MCF 10A (cell line): ENCODE measurements at regions not wholly inside any gene's neighbourhood (a gene's known extent, or its start where the extent isn't known, plus 50 kb on each side); places are given as distances from the start of the nearest gene placed in this dataset.
A peak's percentile ranks its signal among the peaks of the same experiment; 100 is the strongest.

Experiments used
- BruUV-seq: library from RNA; stranded (reverse); fragments of 400-500 nt; replicated peaks from 2 replicates; lab custom pipeline; 2021; lab: Mats Ljungman, UMichigan
- CTCF ChIA-PET: fragments of 300-600 bp; sonication (Branson Sonifier 250); formaldehyde crosslinking; extraction: SDS; loops from one replicate; lab custom pipeline; 2021; ENCODE audit warnings: antibody characterized with exemption, inconsistent platforms; lab: Yijun Ruan, JAX
- POLR2A ChIA-PET: fragments of 300-600, 350-650 bp; sonication (Branson Sonifier 250); formaldehyde crosslinking; extraction: SDS; loops from one replicate; lab custom pipeline; 2020; ENCODE audit warnings: antibody characterized with exemption, inconsistent platforms; lab: Yijun Ruan, JAX
- DNase-seq: peaks from one replicate; pipeline ENCODE4 v3.0.0-alpha.2; 2018; ENCODE audit not compliant: unreplicated experiment
- H3K27ac Mint-ChIP-seq: one replicate; pipeline ENCODE4 v1.8.0; 2022; ENCODE audit warnings: mild to moderate bottlenecking, low read depth, mixed read lengths; ENCODE audit not compliant: unreplicated experiment
- H3K27me3 Mint-ChIP-seq: one replicate; pipeline ENCODE4 v1.8.0; 2022; ENCODE audit warnings: mixed read lengths; ENCODE audit not compliant: insufficient read depth, unreplicated experiment
- H3K36me3 Mint-ChIP-seq: one replicate; pipeline ENCODE4 v1.8.0; 2022; ENCODE audit warnings: mild to moderate bottlenecking, moderate library complexity, mixed read lengths; ENCODE audit not compliant: insufficient read depth, unreplicated experiment
- H3K4me1 Mint-ChIP-seq: one replicate; pipeline ENCODE4 v1.8.0; 2022; ENCODE audit warnings: mixed read lengths; ENCODE audit not compliant: insufficient read depth, unreplicated experiment
- H3K4me3 Mint-ChIP-seq: one replicate; pipeline ENCODE4 v1.8.0; 2022; ENCODE audit warnings: mild to moderate bottlenecking, moderate library complexity, mixed read lengths; ENCODE audit not compliant: unreplicated experiment
- H3K9me3 Mint-ChIP-seq: one replicate; pipeline ENCODE4 v1.8.0; 2022; ENCODE audit warnings: mixed read lengths; ENCODE audit not compliant: unreplicated experiment
- intact Hi-C: fragments of 100-400 bp; cut with micrococcal nuclease; formaldehyde crosslinking; loops from 2 replicates; pipeline ENCODE4 v1.14.1; 2022
- TF ChIP-seq, protein P1 (sequence below): fragments of 200-600 bp; IDR thresholded peaks from one replicate; pipeline ENCODE4 v1.8.0; 2022; ENCODE audit warnings: antibody characterized with exemption, mild to moderate bottlenecking; ENCODE audit not compliant: unreplicated experiment

DNA sequence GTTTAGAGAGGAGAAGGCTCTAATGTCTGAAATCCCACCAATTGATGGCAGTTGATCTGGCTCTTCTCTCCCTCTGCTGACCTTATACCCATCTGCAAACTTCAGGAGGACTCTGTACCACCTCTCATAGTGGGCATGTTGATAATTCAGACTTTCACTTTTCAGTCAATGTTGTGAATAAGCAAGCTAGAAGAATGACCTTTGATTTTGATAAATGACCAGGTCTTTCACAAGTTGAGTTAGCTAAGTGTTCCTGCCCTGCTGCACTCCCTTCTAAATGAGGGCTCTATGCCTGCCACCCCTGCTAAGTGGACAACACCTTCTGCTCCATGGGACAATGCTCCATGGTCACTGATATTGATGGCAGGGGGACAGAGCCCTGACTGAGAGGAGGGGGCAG, 74.7 kb downstream of the SPRY4 start:
- intact Hi-C loops = no loop called here

DNA sequence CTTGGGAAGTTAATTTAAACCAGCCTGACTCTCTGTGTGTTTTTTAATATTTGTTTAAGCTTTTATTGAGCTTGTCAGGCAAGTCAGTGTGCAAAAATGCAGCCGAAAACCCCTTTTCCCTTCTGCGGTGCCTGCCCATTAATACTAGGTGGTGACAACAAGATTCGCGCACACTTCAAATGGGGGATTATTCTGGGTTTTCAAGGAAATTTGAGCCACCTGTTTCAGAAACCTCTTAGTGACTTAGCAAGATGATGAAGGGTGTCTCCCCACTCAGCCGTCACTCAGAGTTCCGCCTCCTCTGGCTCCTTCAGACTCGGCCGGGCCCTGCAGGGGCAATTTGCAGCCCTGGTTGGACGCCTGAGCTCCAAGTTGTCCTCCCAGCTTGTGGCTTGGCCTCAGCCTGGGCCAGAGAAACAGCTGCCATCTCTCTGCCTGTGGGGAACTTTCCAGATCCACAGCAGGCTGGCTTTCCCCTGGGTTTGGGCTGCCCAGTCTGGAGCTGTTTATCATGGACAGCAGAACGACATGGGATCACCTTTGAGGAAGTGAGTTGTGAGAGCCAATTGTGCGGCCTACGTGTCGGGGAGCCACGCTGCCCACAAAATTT, 75.9 kb downstream of the SPRY4 start:
- Mint-ChIP-seq H3K4me3 (no peak overlapping the region), H3K36me3 (no peaks in the 10 kb centered on the region), H3K27me3 (no peaks in the 10 kb centered on the region), H3K4me1 (peaks cover 6% of the 10 kb centered on the region), H3K9me3 (no peaks in the 10 kb centered on the region), H3K27ac (no peak overlapping the region)
- CTCF ChIA-PET = no interaction called here
- no peak for DNase-seq
- no TSS peak for BruUV-seq
- TF ChIP-seq, protein P1, sequence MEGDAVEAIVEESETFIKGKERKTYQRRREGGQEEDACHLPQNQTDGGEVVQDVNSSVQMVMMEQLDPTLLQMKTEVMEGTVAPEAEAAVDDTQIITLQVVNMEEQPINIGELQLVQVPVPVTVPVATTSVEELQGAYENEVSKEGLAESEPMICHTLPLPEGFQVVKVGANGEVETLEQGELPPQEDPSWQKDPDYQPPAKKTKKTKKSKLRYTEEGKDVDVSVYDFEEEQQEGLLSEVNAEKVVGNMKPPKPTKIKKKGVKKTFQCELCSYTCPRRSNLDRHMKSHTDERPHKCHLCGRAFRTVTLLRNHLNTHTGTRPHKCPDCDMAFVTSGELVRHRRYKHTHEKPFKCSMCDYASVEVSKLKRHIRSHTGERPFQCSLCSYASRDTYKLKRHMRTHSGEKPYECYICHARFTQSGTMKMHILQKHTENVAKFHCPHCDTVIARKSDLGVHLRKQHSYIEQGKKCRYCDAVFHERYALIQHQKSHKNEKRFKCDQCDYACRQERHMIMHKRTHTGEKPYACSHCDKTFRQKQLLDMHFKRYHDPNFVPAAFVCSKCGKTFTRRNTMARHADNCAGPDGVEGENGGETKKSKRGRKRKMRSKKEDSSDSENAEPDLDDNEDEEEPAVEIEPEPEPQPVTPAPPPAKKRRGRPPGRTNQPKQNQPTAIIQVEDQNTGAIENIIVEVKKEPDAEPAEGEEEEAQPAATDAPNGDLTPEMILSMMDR = no peak
- POLR2A ChIA-PET = no interaction called here
- intact Hi-C loops = no loop called here

More for the DNA sequence above, 74.7 kb downstream of the SPRY4 start:
- H3K4me1 Mint-ChIP-seq = peaks cover 6% of the 10 kb centered on the region
- no peak overlapping the region for H3K4me3 Mint-ChIP-seq
- TF ChIP-seq, protein P1 = no peak
- DNase-seq = no peak
- no peaks in the 10 kb centered on the region for H3K36me3 Mint-ChIP-seq
- ChIA-PET CTCF (interaction anchor here (0.6 to 1.6 kb wide), 5 partner anchors 9 to 1209 kb away, joined by 3 to 6 read pairs (median 4); no protein-coding TSS in a partner anchor), POLR2A (interaction anchor here (0.8 kb wide), 1 partner anchor 71 kb away, joined by 4 read pairs; no protein-coding TSS in a partner anchor)
- H3K9me3 Mint-ChIP-seq = no peaks in the 10 kb centered on the region
- no TSS peak for BruUV-seq
- no peaks in the 10 kb centered on the region for H3K27me3 Mint-ChIP-seq
- no peak overlapping the region for H3K27ac Mint-ChIP-seq

DNA sequence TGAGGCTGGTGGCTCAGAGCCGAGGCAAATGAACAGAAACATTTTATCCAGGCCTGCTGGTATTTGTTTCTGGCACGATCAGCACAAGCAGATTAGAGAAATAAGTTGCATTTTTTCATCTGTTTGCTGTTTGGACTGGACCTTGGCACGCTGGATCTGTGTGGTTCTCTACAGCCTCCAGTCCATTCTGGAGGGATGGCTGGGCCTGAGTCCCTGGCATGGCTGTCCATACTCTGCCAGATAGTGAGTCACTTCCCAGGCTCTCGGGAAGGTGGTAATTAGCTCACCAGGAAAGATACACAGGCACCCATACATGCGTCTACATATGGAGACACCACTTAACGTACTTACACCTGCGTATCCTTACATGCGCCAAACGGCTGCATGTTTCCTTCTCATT, 78.6 kb downstream of the SPRY4 start:
- TF ChIP-seq, protein P1 = no peak
- no peak overlapping the region for H3K27ac Mint-ChIP-seq
- POLR2A ChIA-PET = interaction anchor here (1.6 kb wide), 1 partner anchor 12 kb away, joined by 4 read pairs; no protein-coding TSS in a partner anchor
- intact Hi-C loops = no loop called here
- peak; percentile 83 for DNase-seq
- H3K27me3 Mint-ChIP-seq = no peaks in the 10 kb centered on the region
- peaks cover 6% of the 10 kb centered on the region for H3K4me1 Mint-ChIP-seq
- CTCF ChIA-PET = no interaction called here
- H3K36me3 Mint-ChIP-seq = no peaks in the 10 kb centered on the region
- peaks cover 7% of the 10 kb centered on the region for H3K9me3 Mint-ChIP-seq
- no peak overlapping the region for H3K4me3 Mint-ChIP-seq
- BruUV-seq = no TSS peak

DNA sequence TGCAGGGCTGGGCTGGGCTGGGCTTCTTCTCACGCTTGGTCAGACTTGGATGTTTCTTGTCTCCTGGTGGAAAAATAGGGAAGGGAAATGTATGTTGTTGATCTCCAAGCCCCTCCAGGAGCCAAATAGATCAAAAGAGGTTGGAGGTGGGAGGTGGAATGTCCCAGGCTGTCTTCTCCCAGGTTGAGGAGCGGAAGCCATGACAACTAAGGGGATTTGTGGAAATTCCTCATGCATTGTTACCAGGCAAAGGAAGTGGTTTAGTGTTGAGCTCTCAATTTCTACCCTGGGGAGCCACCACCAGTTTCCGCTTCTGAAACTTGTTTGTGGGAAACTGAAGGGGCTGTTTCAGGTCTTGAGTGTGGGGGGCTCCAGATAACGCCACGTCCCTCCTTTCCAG, 79.0 kb downstream of the SPRY4 start:
- Mint-ChIP-seq H3K27me3 (no peaks in the 10 kb centered on the region), H3K4me3 (no peak overlapping the region), H3K9me3 (peaks cover 7% of the 10 kb centered on the region), H3K27ac (no peak overlapping the region), H3K4me1 (peaks cover 6% of the 10 kb centered on the region), H3K36me3 (no peaks in the 10 kb centered on the region)
- TF ChIP-seq, protein P1 = no peak
- POLR2A ChIA-PET = interaction anchor here (1.6 kb wide), 1 partner anchor 12 kb away, joined by 4 read pairs; no protein-coding TSS in a partner anchor
- CTCF ChIA-PET = no interaction called here
- BruUV-seq = no TSS peak
- no peak for DNase-seq
- intact Hi-C loops = no loop called here
